Posterior cingulate gyrus (tissue), 11 donors: ENCODE measurements at regions not wholly inside any gene's neighbourhood (a gene's known extent, or its start where the extent isn't known, plus 50 kb on each side); places are given as distances from the start of the nearest gene placed in this dataset.
"Not testable (repeated sequence)": the region's sequence is repeated elsewhere in the genome, so short reads cannot be mapped to it uniquely, and the experiment has no call there.

Source experiments
- DNase-seq, 10 donors: peaks; one replicate each; pipeline versions ENCODE4 v3.0.0 to v3.0.0-alpha.2; 2020 to 2021; ENCODE audit warnings: mixed read lengths in 3 of 10
- intact Hi-C: fragments of 100-400 bp; cut with DNase I; formaldehyde crosslinking; loops from one replicate; pipeline ENCODE4 v1.15.1; 2023

DNA sequence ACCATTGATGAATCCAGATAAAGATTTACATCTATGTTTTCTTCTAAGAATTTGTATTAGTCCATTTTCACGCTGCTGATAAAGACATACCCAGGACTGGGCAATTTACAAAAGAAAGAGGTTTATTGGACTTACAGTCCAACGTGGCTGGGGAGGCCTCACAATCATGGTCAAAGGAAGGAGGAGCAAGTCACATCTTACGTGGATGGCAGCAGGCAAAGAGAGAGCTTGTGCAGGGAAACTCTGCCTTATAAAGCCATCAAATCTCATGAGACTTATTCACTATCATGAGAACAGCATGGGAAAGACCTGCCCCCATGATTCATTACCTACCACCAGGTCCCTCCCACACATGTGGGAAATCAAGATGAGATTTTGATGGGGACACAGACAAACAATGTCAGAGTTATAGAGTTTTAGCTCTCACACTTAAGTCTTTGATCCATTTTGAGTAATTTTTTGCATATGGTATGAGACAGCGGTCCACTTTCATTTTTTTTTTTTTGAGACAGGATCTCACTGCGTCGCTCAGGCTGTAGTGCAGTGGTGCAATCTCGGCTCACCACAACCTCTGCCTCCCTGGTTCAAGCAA lies 53.5 kb upstream of the JADE2 start:
- intact Hi-C loops: not testable (repeated sequence)

GRCh38 chr5:134468921-134469400 lies 56.5 kb upstream of the JADE2 start:
- intact Hi-C loops: loop anchor here (5.0 kb wide), 2 partner anchors 57 to 97 kb away; partner anchors contain the start of genes CDKN2AIPNL and UBE2B
- DNase-seq: peak in 1 of 10 donors; percentile 10

More for the DNA sequence above, 53.5 kb upstream of the JADE2 start:
- DNase-seq: peak in 2 of 10 donors; percentile 8 to 14

GRCh38 chr5:134467231-134467630 lies 55.5 kb upstream of the CDKN2AIPNL start:
- intact Hi-C loops: loop anchor here (5.0 kb wide), 2 partner anchors 55 to 95 kb away; partner anchors contain the start of genes CDKN2AIPNL and UBE2B
- peak in 1 of 10 donors; percentile 35 for DNase-seq

- intact Hi-C loops: loop anchor here (1.0 to 5.0 kb wide), 3 partner anchors 54 to 94 kb away; partner anchors contain the start of genes CDKN2AIPNL and UBE2B
Observed at GRCh38 chr5:134466241-134467069, 54.8 kb upstream of the CDKN2AIPNL start.

DNA sequence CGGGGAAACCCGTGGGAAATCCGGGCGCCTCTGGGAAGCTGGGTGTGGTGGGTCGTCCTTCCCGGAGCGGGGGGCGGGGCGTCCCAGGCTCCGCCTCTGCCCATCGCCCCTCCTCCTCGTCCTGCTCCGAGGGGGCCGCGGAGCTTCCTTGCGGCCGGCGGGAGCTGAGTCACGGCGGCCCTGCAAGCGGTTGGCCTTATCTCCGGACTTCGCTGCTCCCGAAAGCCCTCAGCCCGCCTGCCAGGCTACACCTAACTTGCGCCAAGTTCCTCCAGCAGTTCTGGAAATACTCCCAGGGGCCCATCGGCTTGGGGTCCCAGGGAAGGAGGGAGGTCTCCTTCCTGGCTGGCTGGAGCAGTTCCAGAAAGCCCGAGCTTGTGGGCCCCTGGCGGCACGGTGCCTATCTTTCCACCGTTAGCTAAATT lies 54.1 kb upstream of the CDKN2AIPNL start:
- intact Hi-C loops: loop anchor here (1.0 to 5.0 kb wide), 3 partner anchors 54 to 94 kb away; partner anchors contain the start of genes CDKN2AIPNL and UBE2B
- peak; percentile 49 to 97 (median 79) for DNase-seq

More at GRCh38 chr5:134466241-134467069, 54.8 kb upstream of the CDKN2AIPNL start:
- peak; percentile 64 to 97 (median 89) for DNase-seq

DNA sequence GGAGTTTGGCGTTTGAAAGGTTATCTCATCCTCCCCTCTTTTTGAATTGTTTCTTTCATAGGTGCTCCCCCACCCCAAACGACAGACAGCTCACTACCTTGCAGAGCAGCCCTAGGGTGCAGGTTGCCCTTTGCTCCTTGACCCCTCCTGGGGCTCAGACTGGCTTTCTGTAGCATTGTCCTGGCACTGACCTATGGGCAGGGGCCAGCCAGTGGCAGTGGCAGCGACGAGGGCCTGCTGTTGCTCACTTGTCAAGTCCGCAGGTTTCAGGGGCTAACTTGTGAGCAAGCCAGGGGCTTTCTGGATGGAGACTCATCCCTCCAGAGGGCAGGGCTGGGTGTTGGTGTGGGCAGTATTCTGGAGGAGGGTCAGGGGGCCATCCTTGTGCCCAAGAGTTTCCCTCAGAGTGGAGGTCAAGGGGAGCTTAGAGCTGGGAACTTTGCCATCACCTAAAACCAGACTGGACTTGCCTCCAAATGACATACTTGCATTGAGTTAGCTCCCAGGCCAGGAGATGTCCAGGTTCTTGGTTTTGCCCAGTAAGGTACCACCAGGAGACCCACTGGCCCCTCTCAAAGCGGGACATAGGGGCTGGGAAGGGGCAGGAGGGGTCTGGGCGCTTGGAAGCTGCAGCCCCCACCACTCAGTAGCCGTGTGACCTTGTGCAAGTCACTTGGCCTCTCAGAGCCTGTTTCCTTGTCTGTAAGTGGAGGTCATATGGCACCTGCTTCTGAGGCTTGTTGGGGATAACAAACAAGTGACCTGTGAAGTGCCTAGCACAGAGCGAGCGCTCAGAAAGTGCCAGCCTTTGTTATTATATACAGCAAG lies 53.5 kb upstream of the CDKN2AIPNL start:
- peak in 2 of 10 donors; percentile 42 to 58 for DNase-seq
- intact Hi-C loops: loop anchor here (5.0 kb wide), 2 partner anchors 53 to 93 kb away; partner anchors contain the start of genes CDKN2AIPNL and UBE2B

GRCh38 chr5:134463991-134464760 lies 52.5 kb upstream of the CDKN2AIPNL start:
- DNase-seq: peak in 2 of 10 donors; percentile 20 to 43
- intact Hi-C loops: no loop called here

DNA sequence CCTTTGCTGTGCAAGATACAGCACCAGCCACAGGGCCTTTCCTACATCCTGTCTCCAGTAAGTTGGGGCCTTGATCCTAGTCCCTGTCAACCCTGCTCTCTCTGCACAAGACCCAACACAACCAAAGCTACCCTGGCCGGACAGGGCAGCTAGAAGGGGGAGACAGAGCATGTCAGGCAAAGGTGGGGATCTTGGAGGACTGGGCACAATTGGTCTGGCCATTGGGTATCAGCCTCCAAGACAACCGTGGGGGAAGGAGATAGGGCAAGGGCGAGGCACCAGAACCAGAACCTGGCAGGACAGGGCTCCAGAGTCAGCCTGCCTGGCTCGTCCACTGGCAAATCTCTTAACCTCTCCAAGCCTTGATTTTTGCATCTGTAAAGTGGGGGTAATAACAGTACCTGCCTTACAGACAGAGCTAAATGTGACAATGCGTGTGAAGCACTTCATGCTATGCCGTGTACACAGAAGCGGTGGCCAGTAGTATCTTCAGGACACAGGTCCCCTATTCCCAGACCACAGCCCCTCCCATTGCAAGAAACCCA lies 51.6 kb upstream of the CDKN2AIPNL start:
- peak in 2 of 10 donors; percentile 25 to 26 for DNase-seq
- intact Hi-C loops: no loop called here

DNA sequence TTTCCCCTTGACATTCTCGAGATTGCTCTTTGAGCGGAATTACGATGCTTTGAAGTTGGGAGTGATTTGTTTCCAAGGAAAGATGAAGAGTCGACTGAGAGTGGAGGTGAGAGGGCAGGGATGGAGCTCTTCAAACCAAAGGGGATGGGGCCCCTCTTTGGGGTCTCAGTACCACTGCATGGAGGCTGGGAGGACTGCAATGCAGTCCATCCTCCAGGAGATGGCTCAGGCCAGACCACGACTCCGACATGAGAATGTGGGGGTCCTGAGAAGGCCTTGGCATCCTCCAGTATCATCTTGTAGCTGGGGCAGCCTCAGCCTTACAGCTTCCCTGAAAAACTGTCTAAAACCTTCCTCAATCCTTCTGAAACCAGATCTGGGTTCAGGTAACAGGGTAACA lies 51.1 kb upstream of the CDKN2AIPNL start:
- intact Hi-C loops: no loop called here
- DNase-seq: peak in 2 of 10 donors; percentile 9 to 49

DNA sequence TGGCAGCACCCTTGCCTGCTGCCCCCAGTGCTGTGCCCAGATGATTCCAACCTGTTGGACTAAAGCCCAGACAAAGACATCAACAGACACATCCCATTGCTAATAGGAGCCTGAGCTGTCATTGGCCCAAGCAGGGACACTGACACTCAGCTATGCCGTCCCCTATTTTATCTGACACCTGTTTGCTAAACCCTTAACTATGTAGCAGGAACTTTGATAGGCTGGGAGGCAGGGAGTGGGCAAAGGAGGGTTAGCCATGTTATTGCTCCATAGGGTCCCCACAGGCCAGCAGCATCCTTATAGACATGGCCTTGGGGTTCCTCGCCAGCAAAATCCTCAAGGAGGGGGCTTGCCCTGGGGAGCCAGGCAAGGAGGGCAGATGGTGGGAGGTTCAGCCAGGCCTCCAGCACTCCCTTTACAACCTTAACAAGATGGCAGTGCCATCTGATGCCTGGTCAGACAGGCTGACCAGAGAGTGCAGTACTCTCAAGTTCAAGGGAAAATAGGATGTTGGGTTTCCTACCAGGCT lies 50.4 kb upstream of the CDKN2AIPNL start:
- intact Hi-C loops: no loop called here
- peak in 1 of 10 donors; percentile 26 for DNase-seq
